Activated CD8-positive, alpha-beta memory T cell treated with anti-CD3 and anti-CD28 coated beads, Interleukin-2, amount 50 U/mL, for 24 hours (primary cell): ENCODE measurements at regions not wholly inside any gene's neighbourhood (a gene's known extent, or its start where the extent isn't known, plus 50 kb on each side); places are given as distances from the start of the nearest gene placed in this dataset.

Source experiments
- DNase-seq: peaks from one replicate; pipeline ENCODE4 v3.0.0-alpha.2; 2020; ENCODE audit errors: extremely low read depth

DNA sequence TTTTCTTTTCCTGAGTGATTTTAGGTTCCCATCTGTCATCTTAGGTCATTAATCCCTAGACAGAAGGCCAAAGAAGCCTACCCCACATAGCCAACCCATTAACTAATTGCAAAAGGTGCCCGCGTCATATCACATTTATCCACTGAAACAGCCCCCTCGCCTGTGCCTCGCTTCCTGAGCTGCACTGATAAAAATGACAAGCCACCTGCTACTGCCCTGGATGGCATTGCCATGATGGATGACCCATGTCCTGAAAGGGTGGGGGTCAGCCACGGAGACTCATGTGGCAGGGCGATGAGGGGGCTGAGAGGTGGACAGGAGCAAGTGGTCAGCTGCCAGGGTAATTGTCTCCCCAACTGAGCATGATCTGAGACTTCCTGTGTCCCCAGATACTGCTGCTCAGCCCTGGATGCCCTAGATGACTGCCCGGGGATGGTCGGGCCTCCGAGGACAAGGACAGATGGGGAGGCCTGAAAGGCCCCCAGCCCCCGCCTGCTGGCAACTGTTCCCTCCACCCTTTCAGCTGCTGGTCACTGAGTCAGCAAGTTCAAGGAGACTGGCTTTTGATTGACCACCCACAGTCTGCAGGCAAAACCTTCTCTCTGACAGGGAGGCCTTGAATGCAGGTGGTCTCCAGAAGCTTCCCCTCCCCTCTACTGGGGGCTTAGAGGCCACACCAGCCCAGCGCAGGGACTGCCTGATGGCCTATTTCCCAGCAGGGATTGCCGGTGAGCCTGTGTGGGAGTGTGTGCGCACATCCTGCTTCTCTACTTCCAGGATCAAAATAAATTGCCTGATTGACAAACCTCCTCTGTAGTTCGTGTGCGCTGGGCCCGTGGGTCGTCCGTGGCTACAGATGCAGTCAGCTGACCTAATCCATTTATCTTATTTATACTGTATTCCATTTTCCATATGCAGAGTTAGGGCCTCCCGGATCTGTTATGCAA lies 496.3 kb downstream of the BCOR start:
- DNase-seq: no peak

DNA sequence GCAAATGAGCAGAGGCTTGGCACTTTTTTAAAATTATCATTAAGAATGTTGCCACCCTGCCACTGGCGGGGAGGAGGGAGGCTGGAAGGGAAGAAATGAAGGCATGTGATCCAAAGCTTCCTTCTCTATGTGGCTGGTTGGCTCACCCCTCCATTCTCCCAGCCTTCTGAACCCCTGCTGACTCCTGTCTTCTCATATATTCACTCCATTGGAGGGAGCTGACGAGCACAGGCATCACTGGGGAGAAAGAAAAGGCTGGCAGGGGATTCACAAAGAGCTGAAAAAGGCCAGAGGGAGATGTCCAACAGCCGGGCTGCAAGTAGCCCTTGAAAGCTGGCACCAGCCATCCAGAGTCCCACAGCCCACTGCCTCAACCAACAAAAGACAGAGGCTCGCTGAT lies 495.6 kb downstream of the BCOR start:
- no peak for DNase-seq

DNA sequence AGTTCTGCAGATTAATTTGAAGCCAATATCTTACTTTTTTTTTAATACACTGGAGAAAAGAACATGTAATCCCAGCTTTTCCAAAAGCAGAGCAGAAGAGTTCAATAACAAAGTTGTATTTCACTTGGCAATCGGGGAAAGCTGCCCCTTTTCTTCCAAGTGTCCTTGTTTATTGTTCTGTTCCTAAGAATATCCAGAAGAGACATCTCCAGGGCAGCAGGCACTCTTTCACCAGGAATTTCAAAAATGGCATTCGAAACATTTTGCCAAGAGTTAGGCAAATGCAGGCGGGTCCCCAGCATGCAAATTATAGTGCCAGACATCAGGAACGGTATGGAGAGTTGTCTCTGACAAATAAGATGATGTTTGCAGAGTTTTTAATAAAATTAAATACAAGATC lies 494.5 kb downstream of the BCOR start:
- DNase-seq: no peak

DNA sequence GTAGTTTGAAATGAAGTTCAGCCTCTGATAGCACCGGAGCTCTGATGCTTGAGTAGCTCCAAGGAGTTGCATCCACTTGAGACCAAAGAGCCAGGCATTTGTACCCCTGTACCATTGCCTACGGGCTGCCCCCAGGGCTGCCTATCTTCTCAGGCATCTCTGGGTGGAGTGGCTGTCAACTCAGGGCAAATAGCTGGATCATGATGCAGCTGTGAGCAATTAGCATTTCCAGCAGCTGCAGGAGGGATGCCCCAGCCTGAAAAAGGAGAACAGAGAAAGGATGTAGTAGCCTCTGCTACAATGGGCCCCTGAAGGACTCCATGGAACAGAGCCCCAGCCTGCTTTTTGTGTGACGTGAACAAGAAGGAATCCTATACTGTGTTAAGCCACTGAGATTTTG lies 492.6 kb downstream of the BCOR start:
- no peak for DNase-seq

DNA sequence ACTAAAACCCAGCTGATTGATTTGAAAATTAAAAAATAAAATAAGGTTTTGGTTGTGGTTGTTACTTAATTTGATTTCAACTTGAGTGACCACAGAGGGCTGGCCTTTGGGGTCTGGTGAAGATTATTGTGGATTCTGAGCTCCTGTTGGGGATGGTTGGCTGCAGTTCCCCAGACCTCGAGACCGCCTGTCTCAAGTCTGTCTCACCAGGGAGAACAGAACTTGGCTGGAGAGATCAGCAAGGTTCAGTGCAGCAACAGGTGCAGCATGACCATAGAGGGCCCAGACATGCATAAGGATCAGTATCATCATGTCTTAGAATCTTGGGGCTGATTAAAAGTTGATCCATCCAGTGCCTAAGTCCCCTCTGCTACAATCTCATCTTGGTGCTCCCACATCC lies 491.9 kb downstream of the BCOR start:
- no peak for DNase-seq

DNA sequence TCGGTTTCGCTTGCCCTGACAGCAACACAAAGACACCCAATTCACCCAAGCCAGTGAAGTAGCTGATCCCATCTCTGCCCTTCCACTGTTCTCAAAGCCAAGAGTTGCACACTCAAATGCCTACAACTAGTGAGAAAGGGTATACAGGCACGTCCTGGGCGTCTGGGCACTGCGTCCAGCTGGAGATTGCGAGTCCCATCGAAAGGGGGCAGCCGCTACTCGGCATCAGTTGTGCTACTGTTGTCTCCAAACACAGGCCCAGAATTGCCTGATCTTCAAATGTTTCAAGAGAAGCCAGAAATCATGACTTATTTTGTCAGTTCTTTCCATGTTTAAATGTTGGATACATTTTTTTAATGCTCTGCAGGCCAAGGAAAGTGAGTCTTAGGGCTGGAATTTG lies 487.8 kb downstream of the BCOR start:
- no peak for DNase-seq

DNA sequence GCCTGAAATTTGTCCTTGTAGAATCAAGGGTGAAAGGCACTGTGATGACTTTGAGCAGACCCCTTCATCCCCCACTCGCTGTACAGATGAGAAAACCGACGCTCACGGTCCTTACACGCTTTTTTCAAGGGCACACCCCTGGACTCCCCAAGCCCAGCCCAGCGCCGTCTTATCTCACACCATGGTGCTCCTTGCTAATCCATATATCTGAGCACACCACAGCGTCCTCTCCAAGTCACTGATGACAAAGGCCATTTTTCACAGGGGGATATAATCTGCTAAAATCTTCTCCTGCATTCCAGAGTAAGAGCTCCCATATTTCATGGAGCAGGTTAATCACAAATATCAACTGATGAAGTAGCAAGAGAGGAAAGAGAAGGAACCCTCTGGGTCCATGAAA lies 486.3 kb downstream of the BCOR start:
- DNase-seq: no peak

DNA sequence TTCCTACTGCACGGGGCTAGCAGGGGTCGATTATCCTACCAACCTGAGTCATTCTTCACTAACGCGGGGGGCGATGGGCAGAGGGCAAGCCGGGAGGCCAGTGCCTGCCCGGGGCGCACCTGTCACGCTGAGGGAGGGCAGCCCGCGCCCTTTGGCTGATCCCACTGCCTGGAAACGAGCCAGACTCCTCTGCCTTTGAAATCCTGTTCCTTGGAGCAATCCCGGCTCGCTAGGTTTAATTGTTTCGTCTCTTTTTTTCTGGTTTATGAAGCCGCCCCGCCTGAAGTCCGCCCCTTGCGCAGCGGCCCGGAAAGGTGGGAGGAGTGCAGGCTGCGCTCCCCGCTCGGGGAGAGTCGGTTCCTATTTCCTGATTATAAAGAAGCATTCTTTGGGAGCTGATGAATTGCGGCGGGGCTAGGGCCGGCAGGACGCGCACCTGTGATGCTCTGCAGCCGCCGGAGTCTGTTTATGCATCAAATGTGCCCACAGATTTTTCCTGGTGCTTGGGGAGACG lies 484.2 kb downstream of the BCOR start:
- no peak for DNase-seq

DNA sequence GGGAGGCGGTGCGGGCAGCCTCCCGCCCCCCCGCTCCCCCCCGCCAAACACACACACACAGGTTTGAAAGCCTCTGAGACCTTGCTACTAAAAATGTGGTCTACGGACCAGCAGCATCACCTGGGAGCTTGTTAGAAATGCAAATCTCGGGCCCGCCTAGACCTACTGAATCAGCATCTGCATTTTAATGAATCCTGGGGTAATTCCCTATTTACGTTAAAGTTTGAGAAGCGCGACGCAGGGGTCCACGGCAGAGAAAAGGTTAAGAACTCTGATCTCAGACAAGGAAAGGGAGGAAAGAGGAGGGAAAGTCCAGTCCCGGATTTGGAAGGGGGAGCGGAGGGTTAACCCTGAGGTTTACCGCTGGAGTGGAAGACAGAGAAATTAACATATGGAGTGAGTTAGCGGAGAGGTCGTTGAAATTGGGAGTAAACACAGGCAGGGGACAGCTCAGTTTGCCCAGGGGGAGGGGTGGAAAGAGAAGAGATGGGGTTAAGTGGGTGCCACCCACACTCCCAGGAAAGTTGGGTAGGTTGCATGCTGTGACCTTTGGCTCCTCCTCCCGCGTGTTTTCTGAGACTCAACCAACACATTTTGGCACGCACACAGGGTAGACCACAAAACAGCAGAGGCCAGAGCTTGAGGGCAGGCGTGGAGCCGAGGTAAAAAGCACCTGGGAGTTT lies 483.6 kb downstream of the BCOR start:
- DNase-seq: peak; percentile 38

DNA sequence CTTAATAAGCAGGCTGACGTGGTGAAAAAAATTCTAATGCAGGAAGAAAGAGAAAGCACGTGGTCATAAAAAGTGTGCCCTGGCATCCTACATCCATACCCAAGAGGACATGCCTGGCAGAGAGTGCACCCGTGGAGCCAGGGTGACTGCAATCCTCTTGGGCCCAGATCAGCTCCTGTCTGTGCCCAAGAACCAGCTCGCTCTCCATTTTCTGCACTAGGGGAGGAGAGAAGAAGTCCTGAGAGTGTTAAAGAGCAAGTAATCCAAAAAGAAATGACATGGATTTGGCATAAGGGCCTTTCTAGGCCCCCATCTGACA lies 483.1 kb downstream of the BCOR start:
- no peak for DNase-seq

DNA sequence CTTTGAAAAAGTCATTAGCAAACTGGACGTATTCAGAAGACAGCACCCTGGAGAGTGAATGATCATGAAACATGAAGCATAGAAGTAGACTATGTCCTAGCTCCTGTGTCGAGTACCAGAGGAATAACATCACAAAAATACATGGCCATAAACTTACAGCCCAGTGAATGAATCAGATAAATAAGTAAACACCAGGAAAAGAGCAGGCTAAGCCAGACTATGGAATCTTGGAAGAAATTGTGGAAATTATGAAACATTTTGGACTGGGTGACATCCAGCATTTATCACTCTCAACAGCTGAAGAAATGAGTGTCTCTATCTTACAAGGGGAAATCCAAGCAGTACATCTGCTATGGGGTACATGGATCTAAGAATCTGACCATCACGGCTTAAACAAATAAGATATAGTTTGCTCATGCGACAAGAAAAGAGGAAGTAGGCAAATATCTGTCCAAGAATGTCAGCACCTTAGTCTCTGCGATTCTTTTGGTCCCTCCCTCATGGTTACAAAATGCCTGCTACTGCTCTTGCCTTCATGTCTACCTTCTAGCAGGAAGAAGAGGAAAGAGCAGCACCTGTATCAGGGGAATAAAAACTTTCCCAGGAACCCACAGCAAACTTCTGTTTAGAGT lies 481.5 kb downstream of the BCOR start:
- no peak for DNase-seq

DNA sequence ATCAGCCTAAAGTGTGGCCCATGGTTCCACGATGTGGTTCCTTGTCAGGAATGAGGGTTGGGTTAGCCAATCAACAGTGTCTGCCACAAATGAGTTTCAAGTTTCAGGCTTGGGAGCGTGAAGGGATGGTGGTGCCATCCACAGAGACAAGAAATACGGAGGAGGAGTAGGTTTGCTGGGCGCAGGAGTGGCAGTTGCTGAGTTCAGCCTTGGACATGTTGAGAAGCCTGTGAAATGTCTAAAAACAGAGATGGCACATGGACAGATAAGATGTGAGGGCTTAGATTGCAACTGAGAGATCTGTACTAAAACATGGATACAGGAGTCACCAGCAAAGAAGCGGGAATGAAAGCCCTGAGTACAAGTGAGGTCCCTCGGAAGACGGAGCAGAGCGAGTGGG lies 481.0 kb downstream of the BCOR start:
- DNase-seq: no peak

DNA sequence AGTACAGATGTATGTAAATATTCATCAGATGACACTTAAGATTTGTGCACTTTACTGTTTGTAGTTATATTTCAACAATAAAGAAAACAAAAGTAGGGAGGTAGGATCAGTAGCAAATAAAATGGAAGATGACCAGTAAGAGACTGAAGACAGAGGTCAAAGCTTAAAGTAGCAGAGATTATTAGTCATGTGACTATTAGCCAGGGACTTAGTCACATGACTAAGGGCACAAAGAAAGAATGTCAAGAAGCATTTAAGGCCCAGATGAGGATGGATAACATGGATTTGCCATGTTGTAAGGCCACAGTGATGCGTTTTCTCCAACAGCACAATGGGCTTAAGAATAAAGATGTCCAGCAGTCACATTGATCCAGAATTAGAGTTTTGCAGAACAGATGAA lies 479.6 kb downstream of the BCOR start:
- DNase-seq: no peak

DNA sequence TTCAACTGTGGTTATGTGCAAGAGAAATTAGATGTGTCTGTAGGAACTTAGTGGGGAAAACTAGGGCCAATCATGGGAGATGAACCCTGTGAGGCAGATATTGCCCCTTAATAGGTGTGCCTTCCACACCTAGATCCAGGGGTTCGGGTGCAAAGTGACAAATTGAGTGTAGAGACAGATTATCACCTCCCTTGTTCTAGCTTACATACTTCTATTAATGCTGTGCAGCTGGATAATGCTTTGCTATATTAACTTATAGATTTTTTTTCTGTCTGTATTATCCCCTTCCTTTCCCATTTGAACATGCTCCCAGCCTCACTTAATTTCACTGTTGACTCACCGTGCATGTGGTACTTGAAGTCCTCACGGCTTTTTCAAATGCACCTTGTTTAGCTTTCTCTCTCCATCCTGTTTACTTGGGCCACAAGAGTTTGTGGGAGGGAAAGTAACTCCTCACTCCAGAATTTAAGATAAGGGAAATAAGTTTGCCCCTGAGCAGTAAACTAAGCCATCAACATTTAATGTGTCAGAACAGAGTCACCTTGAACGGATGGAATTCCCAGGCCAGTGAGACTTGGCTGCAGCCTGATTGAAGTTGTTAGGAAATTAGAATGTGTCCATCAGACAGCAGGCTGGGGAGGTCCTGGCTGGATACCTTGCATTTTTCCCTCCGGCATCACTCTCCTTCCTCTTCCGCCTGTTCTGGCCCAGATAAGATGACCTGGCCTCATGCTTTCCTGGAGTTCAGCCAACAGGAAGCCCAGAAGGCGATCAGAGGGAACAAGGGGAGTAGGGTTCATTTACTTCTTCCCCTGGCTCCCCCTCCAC lies 478.4 kb downstream of the BCOR start:
- no peak for DNase-seq

DNA sequence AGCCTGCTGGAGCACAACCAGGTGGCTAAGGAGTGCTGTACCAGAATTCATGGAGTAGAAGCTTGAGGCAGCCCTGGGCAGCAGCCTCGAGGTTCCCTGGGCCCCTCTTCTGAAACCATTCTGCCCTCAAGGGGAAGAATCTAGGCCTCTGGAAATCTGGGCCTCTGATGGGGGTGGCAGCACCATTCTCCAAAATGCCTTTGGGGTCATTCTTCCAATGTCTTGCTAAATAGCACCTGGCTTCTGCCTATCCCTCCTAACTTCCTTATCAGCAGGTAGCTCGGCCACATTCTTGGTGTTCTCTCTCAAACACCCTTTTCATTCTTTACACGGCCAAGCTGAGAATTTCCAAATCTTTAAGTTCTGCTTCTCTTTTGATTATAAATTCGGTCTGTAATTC lies 473.6 kb downstream of the BCOR start:
- no peak for DNase-seq

DNA sequence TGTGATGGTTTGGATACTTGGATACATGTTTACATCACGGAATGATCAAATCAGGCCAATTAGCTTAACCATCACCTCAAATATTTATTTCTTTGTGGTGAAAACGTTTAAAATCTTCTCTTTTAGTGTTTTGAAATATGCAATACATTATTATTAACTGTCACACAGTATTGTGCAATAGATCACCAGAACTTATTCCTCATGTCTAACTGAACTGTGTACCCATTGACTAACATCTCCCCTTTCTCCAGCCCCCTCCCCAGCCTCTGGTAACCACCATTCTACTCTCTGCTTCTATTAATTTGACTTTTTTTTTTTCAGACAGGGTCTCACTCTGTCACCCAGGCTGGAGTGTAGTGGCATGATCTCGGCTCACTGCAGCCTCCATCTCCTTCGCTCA lies 471.9 kb downstream of the BCOR start:
- DNase-seq: no peak

DNA sequence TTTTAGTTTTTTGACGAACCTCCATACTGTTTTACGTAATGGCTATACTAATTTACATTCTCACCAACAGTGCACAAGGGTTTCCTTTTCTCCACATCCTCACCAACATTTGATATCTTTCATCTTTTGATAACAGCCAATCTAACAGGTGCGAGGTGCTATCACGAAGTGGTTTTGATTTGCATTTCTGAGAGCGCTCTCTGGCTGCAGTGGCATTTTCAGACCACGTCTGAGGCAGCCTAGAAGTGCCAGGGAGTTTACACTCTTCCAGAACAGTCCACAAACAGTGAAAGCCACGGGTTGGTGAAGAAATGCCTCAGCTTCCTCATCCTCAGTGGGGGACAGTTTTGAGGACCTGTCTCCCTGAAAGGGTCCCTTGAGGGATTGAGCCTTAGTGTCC lies 471.0 kb downstream of the BCOR start:
- DNase-seq: no peak

DNA sequence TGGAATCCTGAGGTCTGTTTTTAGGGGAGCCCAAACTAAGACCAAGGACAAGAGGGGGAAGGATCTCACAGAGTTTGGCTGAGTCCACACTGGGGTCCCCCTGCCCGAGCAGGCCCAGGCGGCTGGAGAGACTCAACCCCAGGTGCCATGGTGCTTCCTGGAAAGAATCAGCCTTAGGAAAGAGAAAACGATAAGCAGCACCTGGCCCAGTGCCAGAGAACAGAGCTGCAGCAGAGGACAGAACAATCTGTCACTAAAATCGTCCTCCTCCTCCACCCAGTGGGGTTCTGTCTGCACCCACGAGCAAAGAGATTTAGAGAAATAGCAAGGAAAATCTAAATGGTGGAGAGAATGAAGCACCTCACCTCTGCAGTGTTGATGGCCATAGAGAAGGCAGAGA lies 470.5 kb downstream of the BCOR start:
- no peak for DNase-seq

DNA sequence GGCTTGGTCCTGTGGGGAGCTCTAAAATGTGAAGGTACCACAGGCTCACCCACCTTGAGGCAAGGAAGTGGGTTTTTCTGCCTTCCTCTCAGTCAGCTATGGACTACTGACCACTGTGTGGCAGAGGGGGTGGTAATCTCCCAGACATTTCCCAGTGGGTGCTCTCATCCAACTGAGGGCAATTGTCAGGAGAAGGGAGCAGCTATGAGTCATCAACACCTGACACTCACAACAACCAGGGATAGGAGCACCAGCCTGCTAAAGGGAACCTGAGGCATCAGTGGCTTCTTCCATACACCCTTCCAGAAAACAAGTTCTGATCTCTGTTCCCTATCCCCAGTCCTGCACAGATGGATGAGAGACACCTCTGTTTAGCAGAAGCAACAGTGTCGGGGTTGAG lies 468.8 kb downstream of the BCOR start:
- DNase-seq: no peak

DNA sequence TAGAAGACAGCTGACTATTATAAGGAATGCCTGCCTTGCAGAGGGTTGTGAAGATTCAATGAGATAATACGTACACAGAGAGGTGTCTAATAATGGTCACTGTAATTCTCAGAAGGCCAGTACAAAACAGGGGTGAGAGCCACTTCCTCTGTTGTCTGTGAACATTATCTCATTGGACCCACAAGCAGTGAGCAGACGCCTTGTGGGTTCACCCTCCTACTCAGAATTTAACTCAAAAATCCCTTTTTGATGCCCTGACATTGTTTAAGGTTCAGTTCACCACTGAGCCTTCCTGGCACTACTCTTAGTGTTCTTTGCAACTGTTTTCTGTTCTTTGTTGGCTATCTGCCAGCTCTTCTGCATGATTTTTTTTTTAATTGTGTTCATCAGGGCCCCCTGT lies 467.4 kb downstream of the BCOR start:
- DNase-seq: no peak

DNA sequence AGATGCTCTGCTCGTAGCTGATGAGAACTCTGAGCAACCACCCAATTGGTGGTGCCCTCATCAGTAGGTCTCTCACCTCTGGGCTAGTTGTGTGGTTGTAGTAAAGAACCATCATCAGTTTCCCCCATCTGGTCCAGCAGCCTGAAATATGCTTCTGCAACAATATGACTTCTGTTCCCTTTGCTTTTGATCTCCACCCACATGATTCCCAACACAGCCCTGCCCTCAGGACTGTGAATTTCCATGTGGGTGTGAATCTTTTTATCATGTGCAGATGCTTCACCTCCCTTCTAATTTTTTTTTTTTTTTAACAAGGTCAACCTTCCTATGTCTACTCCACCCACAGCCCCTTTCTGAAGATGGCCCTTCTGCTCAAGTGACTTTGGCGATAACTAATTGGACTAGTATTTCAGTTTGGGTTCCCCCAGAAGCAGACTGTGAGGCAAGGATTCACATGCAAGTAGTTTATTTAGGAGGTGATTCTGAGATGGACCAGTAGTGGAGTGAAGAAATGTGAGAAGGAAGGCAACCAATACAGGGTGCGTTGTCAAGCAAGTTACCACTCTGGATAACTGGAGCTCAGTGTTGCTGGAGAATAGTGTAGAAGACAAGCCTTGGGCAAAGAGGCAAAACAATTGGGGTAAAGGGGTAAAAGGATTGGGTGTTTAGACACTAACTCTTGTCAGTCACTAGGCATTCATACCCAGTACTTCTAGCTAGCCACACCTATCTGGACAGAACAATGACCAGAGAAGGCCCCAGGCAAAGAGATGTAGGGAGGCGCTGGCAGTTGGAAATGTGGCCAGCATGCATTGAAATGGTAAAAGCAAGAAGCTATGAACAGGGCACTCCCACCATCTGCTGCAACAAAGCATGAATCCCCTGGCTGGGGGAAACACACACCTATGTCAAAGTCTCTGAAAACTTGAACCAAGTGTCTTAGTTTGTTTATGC lies 466.2 kb downstream of the BCOR start:
- DNase-seq: no peak
